Activated T-helper 2 cell treated with anti-CD3 and anti-CD28 coated beads, Interferon-gamma antibody, Interleukin-2, Interleukin-4, amounts not matched to agents 10 μg/mL and 5 μg/mL and 100 μg/mL, durations not matched to agents 14 hours and 24 hours and 36 hours (primary cell): ENCODE measurements at regions not wholly inside any gene's neighbourhood (a gene's known extent, or its start where the extent isn't known, plus 50 kb on each side); places are given as distances from the start of the nearest gene placed in this dataset.
"Not testable (repeated sequence)": the region's sequence is repeated elsewhere in the genome, so short reads cannot be mapped to it uniquely, and the experiment has no call there.

Experiments
- DNase-seq: peaks from one replicate; pipeline ENCODE4 v3.0.0; 2021; ENCODE audit warnings: low spot score
- H3K27ac Mint-ChIP-seq: one replicate; pipeline ENCODE4 v1.8.0; 2021; ENCODE audit warnings: mixed read lengths
- H3K27me3 Mint-ChIP-seq: one replicate; pipeline ENCODE4 v1.8.0; 2021; ENCODE audit warnings: low read depth, mixed read lengths
- H3K36me3 Mint-ChIP-seq: one replicate; pipeline ENCODE4 v1.8.0; 2021; ENCODE audit warnings: low read depth, mixed read lengths
- H3K4me1 Mint-ChIP-seq: one replicate; pipeline ENCODE4 v1.8.0; 2021; ENCODE audit warnings: low read depth, mixed read lengths
- H3K4me3 Mint-ChIP-seq: one replicate; pipeline ENCODE4 v1.8.0; 2021; ENCODE audit warnings: low read depth, mild to moderate bottlenecking, moderate library complexity, mixed read lengths
- H3K9me3 Mint-ChIP-seq: one replicate; pipeline ENCODE4 v1.8.0; 2021; ENCODE audit warnings: mixed read lengths
- intact Hi-C: fragments of 100-400 bp; cut with micrococcal nuclease; formaldehyde crosslinking; loops from one replicate; pipeline ENCODE4 v1.15.1; 2023

DNA sequence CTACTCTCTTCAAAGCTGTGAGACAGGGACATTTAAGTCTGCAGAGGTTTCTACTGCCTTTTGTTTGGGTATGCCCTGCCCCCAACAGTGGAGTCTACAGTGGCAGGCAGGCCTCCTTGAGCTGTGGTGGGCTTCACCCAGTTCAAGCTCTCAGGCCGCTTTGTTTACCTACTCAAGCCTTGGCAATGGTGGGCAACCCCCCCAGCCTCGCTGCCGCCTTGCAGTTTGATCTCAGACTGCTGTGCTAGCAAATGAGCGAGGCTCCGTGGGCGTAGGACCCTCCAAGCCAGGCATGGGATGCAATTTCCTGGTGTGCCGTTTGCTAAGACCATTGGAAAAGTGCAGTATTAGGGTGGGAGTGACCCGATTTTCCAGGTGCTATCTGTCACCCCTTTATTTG, 310.5 kb upstream of the CFAP20DC start:
- H3K36me3 Mint-ChIP-seq, H3K4me3 Mint-ChIP-seq, DNase-seq, H3K27ac Mint-ChIP-seq, H3K4me1 Mint-ChIP-seq, intact Hi-C loops, H3K27me3 Mint-ChIP-seq: not testable (repeated sequence)
- peaks cover 28% of the 10 kb centered on the region for H3K9me3 Mint-ChIP-seq

DNA sequence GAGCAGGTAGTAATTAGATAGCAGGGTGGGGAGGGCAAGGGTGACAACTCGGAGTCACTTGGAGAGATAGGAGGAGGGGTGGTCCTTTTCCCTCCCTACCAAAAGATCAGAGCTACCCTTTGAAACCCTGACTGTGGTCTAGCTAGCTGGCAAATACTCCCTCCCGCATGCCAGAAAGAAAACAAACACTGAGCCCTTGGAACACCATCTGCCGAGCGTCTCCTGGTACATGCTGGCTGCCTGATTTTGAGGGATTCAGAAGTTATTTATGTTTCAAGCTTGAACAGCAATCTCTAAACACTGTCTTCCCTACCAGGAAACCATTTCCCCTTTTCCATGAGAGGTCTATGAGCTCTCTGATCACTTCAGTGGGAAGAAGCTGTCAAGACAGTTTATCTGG, 291.6 kb upstream of the CFAP20DC start:
- H3K27me3 Mint-ChIP-seq, result no peaks in the 10 kb centered on the region
- H3K4me1 Mint-ChIP-seq, result peaks cover 5% of the 10 kb centered on the region
- intact Hi-C loops, result no loop called here
- no peak overlapping the region for H3K4me3 Mint-ChIP-seq
- no peaks in the 10 kb centered on the region for H3K36me3 Mint-ChIP-seq
- H3K27ac Mint-ChIP-seq, result no peak overlapping the region
- no peak for DNase-seq
- no peaks in the 10 kb centered on the region for H3K9me3 Mint-ChIP-seq

DNA sequence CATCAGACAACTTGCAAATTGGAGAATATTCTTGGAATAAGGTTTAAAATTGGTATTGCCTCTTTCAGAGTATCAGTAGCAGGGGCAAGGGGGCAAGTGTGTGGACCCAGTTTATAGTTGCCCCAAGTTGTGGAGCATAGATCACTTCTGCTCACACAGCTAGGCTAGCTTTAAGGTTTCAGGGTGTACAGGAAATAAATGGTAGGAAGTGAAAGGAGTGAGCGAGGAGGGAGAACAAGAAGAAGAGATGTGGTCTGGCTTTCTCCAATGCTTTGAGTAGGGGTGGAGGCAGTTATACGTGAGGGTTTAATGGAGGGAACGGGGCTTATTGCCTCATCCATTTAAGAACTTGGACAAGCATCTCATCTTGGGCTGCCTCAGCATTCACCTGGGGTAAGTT, 290.0 kb upstream of the CFAP20DC start:
- Mint-ChIP-seq H3K4me1 (peaks cover 5% of the 10 kb centered on the region), H3K27ac (no peak overlapping the region), H3K4me3 (no peak overlapping the region), H3K27me3 (no peaks in the 10 kb centered on the region), H3K36me3 (no peaks in the 10 kb centered on the region), H3K9me3 (no peaks in the 10 kb centered on the region)
- intact Hi-C loops, result no loop called here
- DNase-seq, result no peak

DNA sequence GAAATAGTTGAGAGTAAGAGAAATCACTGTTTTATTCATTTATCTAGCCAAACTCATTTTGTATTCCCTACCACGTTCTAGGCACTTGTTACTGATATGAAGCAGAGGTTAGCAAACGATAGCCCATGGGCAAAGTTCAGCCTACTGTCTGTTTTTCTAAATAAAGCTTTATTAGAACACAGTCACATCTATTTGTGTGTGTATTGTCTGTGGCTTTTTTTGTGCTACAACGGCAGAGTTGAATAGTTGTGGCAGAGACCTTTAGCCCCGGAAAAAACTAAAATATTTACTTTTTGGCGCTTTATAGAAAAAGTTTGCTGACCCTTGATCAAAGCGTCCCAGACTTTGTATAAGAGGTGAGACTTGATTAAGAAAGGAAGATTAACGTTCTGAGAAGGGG, 289.1 kb upstream of the CFAP20DC start:
- H3K9me3 Mint-ChIP-seq, result peaks cover 2% of the 10 kb centered on the region
- H3K27me3 Mint-ChIP-seq, result no peaks in the 10 kb centered on the region
- no peak overlapping the region for H3K4me3 Mint-ChIP-seq
- DNase-seq, result no peak
- H3K27ac Mint-ChIP-seq, result no peak overlapping the region
- H3K36me3 Mint-ChIP-seq, result peaks cover 2% of the 10 kb centered on the region
- intact Hi-C loops, result no loop called here
- peaks cover 5% of the 10 kb centered on the region for H3K4me1 Mint-ChIP-seq

DNA sequence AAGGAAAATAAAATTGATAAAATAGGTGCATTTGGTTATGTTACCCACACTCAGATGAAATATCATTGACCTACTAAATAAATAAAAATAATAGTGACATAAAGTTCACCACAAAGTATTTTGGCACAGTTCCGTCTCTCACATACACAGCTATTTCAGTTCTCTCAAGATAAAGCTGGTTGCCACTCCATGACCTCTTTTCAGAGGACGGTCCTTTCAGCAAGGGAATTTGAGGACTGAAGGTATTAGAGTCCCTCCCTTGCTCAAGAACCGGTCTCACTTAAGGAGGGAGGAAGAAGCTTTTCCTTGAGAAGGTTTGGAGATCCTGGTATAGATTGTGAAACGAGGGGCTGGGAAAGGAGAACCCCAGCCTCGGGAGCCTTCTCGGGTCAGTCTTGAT, 285.5 kb upstream of the CFAP20DC start:
- DNase-seq, result no peak
- no peak overlapping the region for H3K27ac Mint-ChIP-seq
- no peaks in the 10 kb centered on the region for H3K27me3 Mint-ChIP-seq
- H3K9me3 Mint-ChIP-seq, result peaks cover 5% of the 10 kb centered on the region
- peaks cover 5% of the 10 kb centered on the region for H3K4me1 Mint-ChIP-seq
- intact Hi-C loops, result no loop called here
- H3K4me3 Mint-ChIP-seq, result no peak overlapping the region
- peaks cover 3% of the 10 kb centered on the region for H3K36me3 Mint-ChIP-seq

DNA sequence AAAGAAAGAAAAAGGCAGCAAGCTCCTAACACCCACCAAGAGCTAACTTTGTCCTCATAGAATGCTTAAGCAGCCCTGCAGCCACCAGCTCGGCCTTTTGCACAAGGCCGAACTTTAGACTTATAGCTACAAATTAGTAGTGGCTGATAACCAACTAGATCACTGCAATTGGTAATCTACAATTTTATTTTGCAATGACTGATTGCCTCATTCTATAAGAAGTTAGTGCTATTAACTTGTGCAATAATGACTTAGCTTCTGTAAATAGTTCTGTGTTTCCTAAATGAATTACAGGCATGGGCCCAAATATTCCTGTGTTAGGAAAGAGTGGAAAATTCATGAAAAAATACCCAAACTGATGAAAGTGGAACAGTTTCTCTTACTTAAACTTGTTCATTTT, 284.8 kb upstream of the CFAP20DC start:
- no peaks in the 10 kb centered on the region for H3K27me3 Mint-ChIP-seq
- H3K9me3 Mint-ChIP-seq, result peaks cover 5% of the 10 kb centered on the region
- intact Hi-C loops, result no loop called here
- H3K4me3 Mint-ChIP-seq, result no peak overlapping the region
- H3K4me1 Mint-ChIP-seq, result no peaks in the 10 kb centered on the region
- DNase-seq, result no peak
- H3K27ac Mint-ChIP-seq, result no peak overlapping the region
- peaks cover 3% of the 10 kb centered on the region for H3K36me3 Mint-ChIP-seq

DNA sequence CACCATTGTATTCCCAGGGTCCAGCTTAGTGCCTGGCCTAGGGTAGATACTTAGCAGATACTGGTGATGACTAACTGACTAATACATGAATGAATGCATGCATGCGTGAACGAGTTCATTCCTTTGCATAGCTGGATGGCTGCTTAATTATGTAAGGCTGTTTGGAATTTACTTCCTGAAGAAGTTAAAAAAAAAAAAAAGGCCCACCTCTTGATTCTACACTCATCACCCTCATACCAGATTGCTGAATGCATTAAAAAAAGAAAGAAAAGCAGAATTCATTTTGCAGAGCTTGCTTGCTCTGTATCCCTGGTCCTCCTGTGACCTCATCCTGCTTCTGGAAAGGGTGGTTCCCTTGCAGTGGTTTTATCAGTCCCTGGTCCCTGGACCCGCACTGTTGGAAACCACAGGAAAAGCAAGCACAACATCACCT, 277.6 kb upstream of the CFAP20DC start:
- Mint-ChIP-seq H3K4me3 (no peak overlapping the region), H3K9me3 (no peaks in the 10 kb centered on the region), H3K27ac (no peak overlapping the region), H3K27me3 (no peaks in the 10 kb centered on the region), H3K36me3 (no peaks in the 10 kb centered on the region), H3K4me1 (no peaks in the 10 kb centered on the region)
- intact Hi-C loops, result no loop called here
- DNase-seq, result no peak

DNA sequence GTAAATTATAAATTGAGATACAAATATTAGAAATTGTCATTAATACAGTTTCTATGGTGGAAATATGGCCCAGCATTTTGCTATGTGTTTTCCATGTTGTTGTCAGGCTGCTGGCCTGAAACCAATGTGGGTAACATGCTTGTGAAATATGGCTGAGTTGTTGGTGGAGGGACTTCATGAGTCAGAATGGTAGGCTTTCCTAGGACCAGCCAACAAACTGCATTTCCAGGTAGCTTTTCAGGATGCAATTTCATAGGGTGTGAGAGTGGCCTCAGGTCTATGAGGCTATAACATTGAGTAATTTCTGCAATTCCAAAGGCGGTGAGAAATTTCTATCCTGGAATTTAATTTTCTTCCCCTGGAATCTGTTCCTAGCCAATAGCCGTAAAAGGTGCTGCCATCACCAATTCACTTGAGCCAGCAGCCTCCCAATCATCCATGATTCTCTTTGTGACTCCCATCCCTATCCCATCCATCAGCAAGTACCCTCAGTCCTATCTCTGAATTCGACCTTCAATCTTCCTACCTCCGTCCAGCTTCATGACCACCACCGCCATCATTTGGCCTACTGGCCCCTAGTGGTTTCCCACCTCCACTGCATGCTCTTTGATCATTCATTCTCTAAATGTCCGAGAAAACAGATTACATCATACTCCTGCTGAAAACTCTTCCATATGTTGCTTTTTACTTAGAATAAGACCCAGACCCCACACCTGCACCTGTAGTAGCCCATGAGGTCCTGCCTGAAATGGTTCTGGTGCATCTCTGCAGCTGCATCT, 276.6 kb upstream of the CFAP20DC start:
- Mint-ChIP-seq H3K27me3 (no peaks in the 10 kb centered on the region), H3K36me3 (no peaks in the 10 kb centered on the region), H3K4me1 (peaks cover 2% of the 10 kb centered on the region), H3K9me3 (no peaks in the 10 kb centered on the region), H3K4me3 (no peak overlapping the region), H3K27ac (no peak overlapping the region)
- intact Hi-C loops, result no loop called here
- no peak for DNase-seq

DNA sequence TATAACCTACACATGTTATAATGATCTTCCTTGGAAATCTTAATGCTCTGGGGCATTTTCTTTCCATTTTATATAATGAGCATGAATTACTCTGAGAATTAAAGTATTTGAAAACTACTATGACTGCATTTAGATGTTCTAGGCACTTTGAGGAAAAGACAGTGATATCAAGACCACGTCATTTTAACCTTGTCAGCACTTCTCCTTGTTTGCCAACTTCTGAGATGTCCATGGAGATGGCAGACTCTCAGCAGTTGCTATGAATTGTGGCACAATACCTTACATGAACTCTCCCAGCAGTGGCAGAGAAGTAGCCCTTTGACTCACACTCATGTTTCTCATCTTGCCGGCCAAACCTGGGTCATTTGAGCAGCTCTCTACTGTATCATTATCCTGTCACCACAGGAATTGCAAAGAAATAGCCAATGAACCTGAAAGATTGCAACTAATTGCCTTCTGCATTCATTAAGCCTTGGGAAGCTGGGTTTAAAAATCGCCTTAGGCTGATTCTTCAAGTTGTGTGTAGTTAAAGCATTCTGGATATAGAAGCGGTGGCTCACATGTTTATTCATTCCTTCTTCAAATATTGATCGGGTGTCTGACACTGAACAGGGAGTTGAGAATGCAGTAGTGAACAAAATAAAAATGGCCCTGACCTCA, 272.2 kb upstream of the CFAP20DC start:
- intact Hi-C loops, result no loop called here
- no peak for DNase-seq
- no peaks in the 10 kb centered on the region for H3K36me3 Mint-ChIP-seq
- no peaks in the 10 kb centered on the region for H3K27me3 Mint-ChIP-seq
- no peak overlapping the region for H3K4me3 Mint-ChIP-seq
- H3K4me1 Mint-ChIP-seq, result peaks cover 2% of the 10 kb centered on the region
- H3K9me3 Mint-ChIP-seq, result no peaks in the 10 kb centered on the region
- H3K27ac Mint-ChIP-seq, result no peak overlapping the region

DNA sequence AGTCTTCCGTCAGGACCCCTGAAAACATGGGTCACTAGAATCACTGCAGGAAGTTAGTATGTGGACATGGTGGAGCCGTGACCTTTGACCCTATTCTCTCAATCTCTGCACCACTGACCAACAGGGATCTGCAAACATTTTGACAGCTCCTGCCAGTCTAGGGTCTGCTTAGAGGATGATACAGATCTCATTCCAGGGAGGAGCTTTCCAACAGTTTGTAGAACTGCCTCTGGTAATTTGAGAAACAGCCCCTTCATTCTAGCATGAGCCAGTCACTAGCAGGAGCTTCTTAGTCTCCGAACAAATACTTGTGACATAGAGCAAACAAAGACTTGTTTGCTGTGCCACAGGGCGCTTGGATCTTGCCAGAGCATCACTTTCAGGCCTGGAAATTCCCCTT, 270.3 kb upstream of the CFAP20DC start:
- Mint-ChIP-seq H3K9me3 (no peaks in the 10 kb centered on the region), H3K4me3 (no peak overlapping the region)
- intact Hi-C loops, result no loop called here

DNA sequence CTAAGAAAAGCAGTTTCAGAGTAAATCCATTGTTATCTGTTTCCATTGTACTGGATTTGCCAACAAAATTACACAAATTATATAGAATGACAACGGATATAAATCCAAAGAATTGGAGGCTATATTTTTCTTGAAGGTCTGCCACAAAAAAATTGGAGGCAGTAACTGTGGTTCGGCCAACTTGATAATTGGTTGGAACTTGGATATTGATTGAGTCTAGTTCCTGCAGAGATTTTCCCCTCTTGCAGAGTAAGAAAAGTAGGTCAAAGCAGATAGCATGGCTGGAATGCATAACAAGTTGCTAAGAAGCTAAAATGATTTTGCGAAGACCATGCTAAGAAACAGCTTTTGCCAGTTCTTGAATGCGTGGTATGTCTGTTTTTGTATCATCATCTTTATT, 269.6 kb upstream of the CFAP20DC start:
- Mint-ChIP-seq H3K4me1 (peaks cover 4% of the 10 kb centered on the region), H3K9me3 (no peaks in the 10 kb centered on the region), H3K27ac (no peak overlapping the region), H3K27me3 (no peaks in the 10 kb centered on the region), H3K36me3 (no peaks in the 10 kb centered on the region), H3K4me3 (no peak overlapping the region)
- DNase-seq, result no peak
- intact Hi-C loops, result loop anchor here (10.0 kb wide), 3 partner anchors 135 to 495 kb away; no protein-coding TSS in a partner anchor

More for the DNA sequence above, 270.3 kb upstream of the CFAP20DC start:
- no peak for DNase-seq
- H3K4me1 Mint-ChIP-seq, result peaks cover 4% of the 10 kb centered on the region
- no peaks in the 10 kb centered on the region for H3K36me3 Mint-ChIP-seq
- H3K27ac Mint-ChIP-seq, result no peak overlapping the region
- no peaks in the 10 kb centered on the region for H3K27me3 Mint-ChIP-seq

DNA sequence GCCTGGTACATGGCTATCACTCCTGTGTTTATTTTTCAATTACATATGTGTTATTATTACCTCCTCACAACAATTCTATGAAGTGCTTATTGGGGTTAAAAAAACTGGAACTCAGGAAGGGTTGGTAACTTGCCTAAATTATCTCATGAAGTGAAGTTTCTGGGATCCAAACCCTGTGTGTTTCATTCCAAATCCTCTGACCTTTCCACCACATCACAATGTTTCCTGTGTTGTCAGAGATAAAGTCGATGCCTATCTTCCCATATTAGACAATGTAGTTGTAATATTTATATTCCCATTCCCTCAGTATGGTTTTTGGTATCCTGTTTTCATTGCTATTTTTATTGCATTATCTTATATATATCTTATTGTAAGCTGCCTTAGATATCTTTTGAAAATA, 269.1 kb upstream of the CFAP20DC start:
- no peak for DNase-seq
- Mint-ChIP-seq H3K27me3 (no peaks in the 10 kb centered on the region), H3K27ac (no peak overlapping the region), H3K4me3 (no peak overlapping the region), H3K4me1 (peaks cover 4% of the 10 kb centered on the region), H3K36me3 (no peaks in the 10 kb centered on the region), H3K9me3 (no peaks in the 10 kb centered on the region)
- intact Hi-C loops, result loop anchor here (10.0 kb wide), 3 partner anchors 136 to 496 kb away; no protein-coding TSS in a partner anchor

DNA sequence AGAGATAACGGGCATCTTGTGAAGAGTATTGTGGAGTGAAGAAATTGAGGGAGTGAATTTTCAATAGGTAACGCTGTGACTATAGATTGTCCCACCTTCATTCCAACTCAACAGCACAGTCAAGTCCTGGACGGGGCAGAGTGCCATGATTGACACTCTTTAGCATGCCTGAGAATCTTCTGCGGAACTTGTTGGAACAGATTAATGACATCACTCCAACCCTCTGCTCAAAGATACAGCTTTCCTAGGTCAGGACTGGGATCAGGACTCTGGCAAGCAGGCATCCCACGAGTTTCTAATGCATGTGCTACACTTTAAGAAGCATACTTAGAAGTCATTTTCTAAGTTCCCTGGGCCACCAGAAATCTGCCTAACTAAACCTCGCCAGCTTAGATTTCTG, 267.6 kb upstream of the CFAP20DC start:
- no peaks in the 10 kb centered on the region for H3K36me3 Mint-ChIP-seq
- intact Hi-C loops, result loop anchor here (10.0 kb wide), 3 partner anchors 137 to 497 kb away; no protein-coding TSS in a partner anchor
- no peak overlapping the region for H3K27ac Mint-ChIP-seq
- peaks cover 4% of the 10 kb centered on the region for H3K4me1 Mint-ChIP-seq
- no peak for DNase-seq
- no peaks in the 10 kb centered on the region for H3K27me3 Mint-ChIP-seq
- no peaks in the 10 kb centered on the region for H3K9me3 Mint-ChIP-seq
- no peak overlapping the region for H3K4me3 Mint-ChIP-seq
